ENCODE measurements at regions not wholly inside any gene's neighbourhood (a gene's known extent, or its start where the extent isn't known, plus 50 kb on each side); places are given as distances from the start of the nearest gene placed in this dataset.

GRCh38 chr4:19655666-19656065 is 596.0 kb upstream of the SLIT2 start:
- Histone ChIP-seq H3K4me3 (ENCODE audit: low read depth, low read length, poor library complexity, severe bottlenecking) (no peak overlapping the region), H3K36me3 (ENCODE audit: insufficient read depth, low read length, poor library complexity, severe bottlenecking) (no peaks in the 10 kb centered on the region), H3K4me1 (ENCODE audit: insufficient read depth, low read length, poor library complexity, severe bottlenecking) (no peaks in the 10 kb centered on the region), H3K27me3 (replicated peaks; ENCODE audit: insufficient read depth, low read depth, low read length, poor library complexity) (no peaks in the 10 kb centered on the region), H3K9me3 (ENCODE audit: low read depth, low read length, poor library complexity, severe bottlenecking) (no peaks in the 10 kb centered on the region), H3K27ac (ENCODE audit: low read depth, low read length, poor library complexity, severe bottlenecking) (no peak overlapping the region)
- TF ChIP-seq EZH2 (IDR thresholded peaks at IDR 0.05; ENCODE audit: borderline replicate concordance, low read depth, low read length, poor library complexity, severe bottlenecking) = no peak
- TF ChIP-seq, protein P1, sequence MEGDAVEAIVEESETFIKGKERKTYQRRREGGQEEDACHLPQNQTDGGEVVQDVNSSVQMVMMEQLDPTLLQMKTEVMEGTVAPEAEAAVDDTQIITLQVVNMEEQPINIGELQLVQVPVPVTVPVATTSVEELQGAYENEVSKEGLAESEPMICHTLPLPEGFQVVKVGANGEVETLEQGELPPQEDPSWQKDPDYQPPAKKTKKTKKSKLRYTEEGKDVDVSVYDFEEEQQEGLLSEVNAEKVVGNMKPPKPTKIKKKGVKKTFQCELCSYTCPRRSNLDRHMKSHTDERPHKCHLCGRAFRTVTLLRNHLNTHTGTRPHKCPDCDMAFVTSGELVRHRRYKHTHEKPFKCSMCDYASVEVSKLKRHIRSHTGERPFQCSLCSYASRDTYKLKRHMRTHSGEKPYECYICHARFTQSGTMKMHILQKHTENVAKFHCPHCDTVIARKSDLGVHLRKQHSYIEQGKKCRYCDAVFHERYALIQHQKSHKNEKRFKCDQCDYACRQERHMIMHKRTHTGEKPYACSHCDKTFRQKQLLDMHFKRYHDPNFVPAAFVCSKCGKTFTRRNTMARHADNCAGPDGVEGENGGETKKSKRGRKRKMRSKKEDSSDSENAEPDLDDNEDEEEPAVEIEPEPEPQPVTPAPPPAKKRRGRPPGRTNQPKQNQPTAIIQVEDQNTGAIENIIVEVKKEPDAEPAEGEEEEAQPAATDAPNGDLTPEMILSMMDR (conservative IDR thresholded peaks at IDR 0.05; ENCODE audit: low read depth, low read length) = no peak
- ChIA-PET POLR2A (ENCODE audit: low non-redundant PET) (no interaction called here), CTCF (no interaction called here)
- intact Hi-C loops (cut with micrococcal nuclease; ENCODE audit: unreplicated experiment) = no loop called here
- BruUV-seq (replicated peaks) = no TSS peak
- no peak for DNase-seq (ENCODE audit: low spot score)

GRCh38 chr4:19650903-19651864 is 600.5 kb upstream of the SLIT2 start:
- intact Hi-C loops (cut with micrococcal nuclease; ENCODE audit: unreplicated experiment) = no loop called here
- no peak for TF ChIP-seq EZH2 (IDR thresholded peaks at IDR 0.05; ENCODE audit: borderline replicate concordance, low read depth, low read length, poor library complexity, severe bottlenecking)
- TF ChIP-seq, protein P1 (conservative IDR thresholded peaks at IDR 0.05; ENCODE audit: low read depth, low read length) = no peak
- no peak for DNase-seq (ENCODE audit: low spot score)
- ChIA-PET CTCF (no interaction called here), POLR2A (ENCODE audit: low non-redundant PET) (no interaction called here)
- no peaks in the 10 kb centered on the region for H3K4me1 ChIP-seq (ENCODE audit: insufficient read depth, low read length, poor library complexity, severe bottlenecking)
- no peaks in the 10 kb centered on the region for H3K9me3 ChIP-seq (ENCODE audit: low read depth, low read length, poor library complexity, severe bottlenecking)
- H3K27ac ChIP-seq (ENCODE audit: low read depth, low read length, poor library complexity, severe bottlenecking) = no peak overlapping the region
- BruUV-seq (replicated peaks) = no TSS peak
- no peaks in the 10 kb centered on the region for H3K27me3 ChIP-seq (replicated peaks; ENCODE audit: insufficient read depth, low read depth, low read length, poor library complexity)
- no peak overlapping the region for H3K4me3 ChIP-seq (ENCODE audit: low read depth, low read length, poor library complexity, severe bottlenecking)
- H3K36me3 ChIP-seq (ENCODE audit: insufficient read depth, low read length, poor library complexity, severe bottlenecking) = no peaks in the 10 kb centered on the region

- no peaks in the 10 kb centered on the region for H3K9me3 ChIP-seq (ENCODE audit: low read depth, low read length, poor library complexity, severe bottlenecking)
- no TSS peak for BruUV-seq (replicated peaks)
- H3K4me3 ChIP-seq (ENCODE audit: low read depth, low read length, poor library complexity, severe bottlenecking) = no peak overlapping the region
- no peaks in the 10 kb centered on the region for H3K4me1 ChIP-seq (ENCODE audit: insufficient read depth, low read length, poor library complexity, severe bottlenecking)
- no peak overlapping the region for H3K27ac ChIP-seq (ENCODE audit: low read depth, low read length, poor library complexity, severe bottlenecking)
- TF ChIP-seq EZH2 (IDR thresholded peaks at IDR 0.05; ENCODE audit: borderline replicate concordance, low read depth, low read length, poor library complexity, severe bottlenecking) = no peak
- TF ChIP-seq, protein P1 (conservative IDR thresholded peaks at IDR 0.05; ENCODE audit: low read depth, low read length) = no peak
- no peaks in the 10 kb centered on the region for H3K27me3 ChIP-seq (replicated peaks; ENCODE audit: insufficient read depth, low read depth, low read length, poor library complexity)
- ChIA-PET CTCF (no interaction called here), POLR2A (ENCODE audit: low non-redundant PET) (no interaction called here)
- intact Hi-C loops (cut with micrococcal nuclease; ENCODE audit: unreplicated experiment) = no loop called here
- no peak for DNase-seq (ENCODE audit: low spot score)
- no peaks in the 10 kb centered on the region for H3K36me3 ChIP-seq (ENCODE audit: insufficient read depth, low read length, poor library complexity, severe bottlenecking)
Observed at GRCh38 chr4:19645589-19645988, 606.1 kb upstream of the SLIT2 start.
